Neural cell (in vitro differentiated cells): ENCODE measurements at regions not wholly inside any gene's neighbourhood (a gene's known extent, or its start where the extent isn't known, plus 50 kb on each side); places are given as distances from the start of the nearest gene placed in this dataset.

ENCODE experiments used
- H2AFZ ChIP-seq: fragments of 200-600, 300-800 bp; sonication (generic), shearing (Covaris generic); 2 replicates; pipeline ENCODE4 v1.6.0; 2014; ENCODE audit warnings: low read depth, mild to moderate bottlenecking, antibody characterized with exemption, low read length, moderate library complexity
- H3F3A ChIP-seq: fragments of 200-600 bp; shearing (Covaris generic); 2 replicates; pipeline ENCODE4 v1.6.1; 2016; ENCODE audit warnings: mild to moderate bottlenecking, moderate library complexity, mixed read lengths, antibody characterized with exemption, low read length; ENCODE audit not compliant: insufficient read depth, poor library complexity, severe bottlenecking
- H3K27ac ChIP-seq: fragments of 200-600, 300-800 bp; sonication (generic), shearing (Covaris generic); 2 replicates; pipeline ENCODE4 v1.5.1; 2014; ENCODE audit warnings: mild to moderate bottlenecking, low read length, moderate library complexity
- H3K27me3 ChIP-seq: fragments of 300-800, 200-600 bp; sonication (generic), shearing (Covaris generic); 2 replicates; pipeline ENCODE4 v1.6.0; 2014; ENCODE audit warnings: mild to moderate bottlenecking, low read depth, low read length, moderate library complexity; ENCODE audit not compliant: insufficient read depth
- H3K36me3 ChIP-seq: fragments of 300-800, 200-600 bp; sonication (generic), shearing (Covaris generic); 2 replicates; pipeline ENCODE4 v1.5.1; 2014; ENCODE audit warnings: mild to moderate bottlenecking, antibody characterized with exemption, low read length, moderate library complexity; ENCODE audit not compliant: insufficient read depth
- H3K4me2 ChIP-seq: fragments of 300-800, 200-600 bp; sonication (generic), shearing (Covaris generic); 2 replicates; pipeline ENCODE4 v1.6.0; 2014; ENCODE audit warnings: mild to moderate bottlenecking, low read length
- H3K4me3 ChIP-seq: fragments of 300-800, 200-600 bp; sonication (generic), shearing (Covaris generic); 2 replicates; pipeline ENCODE4 v1.5.1; 2014; ENCODE audit warnings: mild to moderate bottlenecking, low read length, moderate library complexity
- H3K79me2 ChIP-seq: fragments of 200-600 bp; shearing (Covaris generic); replicated peaks from 2 replicates; pipeline ENCODE4 v1.6.0; 2014; ENCODE audit warnings: mild to moderate bottlenecking, low read length, moderate library complexity; ENCODE audit not compliant: insufficient read depth
- H3K9ac ChIP-seq: fragments of 300-800, 200-600 bp; sonication (generic), shearing (Covaris generic); 2 replicates; pipeline ENCODE4 v1.6.1; 2016; ENCODE audit warnings: mild to moderate bottlenecking, low read length, mixed read lengths
- H3K9me2 ChIP-seq: fragments of 200-600 bp; shearing (Covaris generic); 2 replicates; pipeline ENCODE4 v1.6.1; 2016; ENCODE audit warnings: mild to moderate bottlenecking, low read length, mixed read lengths; ENCODE audit not compliant: insufficient read depth
- H3K9me3 ChIP-seq: fragments of 200-600, 300-800 bp; sonication (generic), shearing (Covaris generic); 2 replicates; pipeline ENCODE4 v1.6.1; 2016; ENCODE audit warnings: mild to moderate bottlenecking, mixed run types, low read length, moderate library complexity, mixed read lengths
- H4K20me1 ChIP-seq: fragments of 200-600 bp; shearing (Covaris generic); 2 replicates; pipeline ENCODE4 v1.6.1; 2016; ENCODE audit warnings: mild to moderate bottlenecking, mixed run types; ENCODE audit not compliant: insufficient read depth
- CTCF ChIP-seq: fragments of 450-650 bp; IDR thresholded peaks from 2 replicates; pipeline ENCODE4 v1.5.1; 2014; ENCODE audit warnings: antibody characterized with exemption, mild to moderate bottlenecking, moderate library complexity; ENCODE audit not compliant: poor library complexity, severe bottlenecking
- EP300 ChIP-seq: fragments of 450-650 bp; conservative IDR thresholded peaks from 2 replicates; pipeline ENCODE4 v1.6.1; 2014; ENCODE audit warnings: antibody characterized with exemption, mild to moderate bottlenecking, moderate library complexity; ENCODE audit not compliant: poor library complexity, severe bottlenecking
- EZH2 ChIP-seq: fragments of 200-600, 300-800 bp; shearing (Covaris generic), sonication (generic); IDR thresholded peaks from 2 replicates; pipeline ENCODE4 v1.6.1; 2014; ENCODE audit warnings: antibody characterized with exemption, low read length, borderline replicate concordance, mild to moderate bottlenecking; ENCODE audit not compliant: insufficient read depth, poor library complexity, severe bottlenecking
- MXI1 ChIP-seq: fragments of 450-650 bp; conservative IDR thresholded peaks from 2 replicates; pipeline ENCODE4 v1.6.1; 2014; ENCODE audit warnings: antibody characterized with exemption, mild to moderate bottlenecking; ENCODE audit not compliant: poor library complexity, severe bottlenecking
- POLR2AphosphoS5 ChIP-seq: IDR thresholded peaks from 2 replicates; pipeline ENCODE4 v1.6.1; 2012
- RAD21 ChIP-seq: fragments of 450-650 bp; conservative IDR thresholded peaks from 2 replicates; pipeline ENCODE4 v1.6.1; 2014; ENCODE audit warnings: antibody characterized with exemption, mild to moderate bottlenecking, moderate library complexity
- REST ChIP-seq: IDR thresholded peaks from 2 replicates; pipeline ENCODE4 v1.6.1; 2012; ENCODE audit warnings: borderline replicate concordance
- SMC3 ChIP-seq: fragments of 450-650 bp; conservative IDR thresholded peaks from 2 replicates; pipeline ENCODE4 v1.6.1; 2014; ENCODE audit warnings: antibody characterized with exemption, mild to moderate bottlenecking, moderate library complexity; ENCODE audit not compliant: poor library complexity
- TAF1 ChIP-seq: IDR thresholded peaks from 2 replicates; pipeline ENCODE4 v1.6.1; 2012; ENCODE audit warnings: low read depth

GRCh38 chr2:66272751-66273150 is 162.2 kb upstream of the MEIS1 start:
- Histone ChIP-seq H3K9me3 (no peaks in the 10 kb centered on the region), H2AFZ (no peak overlapping the region), H3K27ac (no peak overlapping the region)

GRCh38 chr2:66271777-66272176 is 163.1 kb upstream of the MEIS1 start:
- H3K79me2 ChIP-seq, result no peaks in the 10 kb centered on the region
- H3K9ac ChIP-seq, result no peak overlapping the region
- H4K20me1 ChIP-seq, result no peaks in the 10 kb centered on the region
- no peak overlapping the region for H2AFZ ChIP-seq
- H3K27ac ChIP-seq, result no peak overlapping the region
- no peaks in the 10 kb centered on the region for H3K9me2 ChIP-seq
- no peaks in the 10 kb centered on the region for H3K36me3 ChIP-seq
- H3K4me3 ChIP-seq, result no peak overlapping the region
- H3K27me3 ChIP-seq, result no peaks in the 10 kb centered on the region
- H3F3A ChIP-seq, result no peaks in the 10 kb centered on the region
- no peak overlapping the region for H3K4me2 ChIP-seq
- no peaks in the 10 kb centered on the region for H3K9me3 ChIP-seq
- no peak for TF ChIP-seq RAD21
- TF ChIP-seq SMC3, result no peak
- no peak for TF ChIP-seq TAF1
- TF ChIP-seq MXI1, result no peak
- no peak for TF ChIP-seq EP300
- TF ChIP-seq CTCF, result no peak
- TF ChIP-seq EZH2, result no peak
- TF ChIP-seq POLR2AphosphoS5, result no peak

More at GRCh38 chr2:66272751-66273150, 162.2 kb upstream of the MEIS1 start:
- H3K4me3 ChIP-seq, result no peak overlapping the region
- no peaks in the 10 kb centered on the region for H3F3A ChIP-seq
- no peaks in the 10 kb centered on the region for H4K20me1 ChIP-seq
- no peaks in the 10 kb centered on the region for H3K36me3 ChIP-seq
- H3K9ac ChIP-seq, result no peak overlapping the region
- no peak overlapping the region for H3K4me2 ChIP-seq
- no peaks in the 10 kb centered on the region for H3K79me2 ChIP-seq
- TF ChIP-seq EZH2, result no peak
- no peak for TF ChIP-seq MXI1
- no peak for TF ChIP-seq REST
- no peak for TF ChIP-seq SMC3
- TF ChIP-seq RAD21, result no peak
- no peak for TF ChIP-seq EP300
- no peak for TF ChIP-seq POLR2AphosphoS5
- no peak for TF ChIP-seq TAF1
- TF ChIP-seq CTCF, result no peak
- no peaks in the 10 kb centered on the region for H3K9me2 ChIP-seq
- no peaks in the 10 kb centered on the region for H3K27me3 ChIP-seq
